ENCODE measurements at regions not wholly inside any gene's neighbourhood (a gene's known extent, or its start where the extent isn't known, plus 50 kb on each side); places are given as distances from the start of the nearest gene placed in this dataset.

- DNase-seq: no peak
Measured at GRCh38 chr7:46210467-46210866, 289.4 kb upstream of the IGFBP3 start.

GRCh38 chr7:46209611-46210388 is 288.7 kb upstream of the IGFBP3 start:
- DNase-seq: no peak

- DNase-seq: no peak
Measured at GRCh38 chr7:46208635-46209525, 287.8 kb upstream of the IGFBP3 start.

DNA sequence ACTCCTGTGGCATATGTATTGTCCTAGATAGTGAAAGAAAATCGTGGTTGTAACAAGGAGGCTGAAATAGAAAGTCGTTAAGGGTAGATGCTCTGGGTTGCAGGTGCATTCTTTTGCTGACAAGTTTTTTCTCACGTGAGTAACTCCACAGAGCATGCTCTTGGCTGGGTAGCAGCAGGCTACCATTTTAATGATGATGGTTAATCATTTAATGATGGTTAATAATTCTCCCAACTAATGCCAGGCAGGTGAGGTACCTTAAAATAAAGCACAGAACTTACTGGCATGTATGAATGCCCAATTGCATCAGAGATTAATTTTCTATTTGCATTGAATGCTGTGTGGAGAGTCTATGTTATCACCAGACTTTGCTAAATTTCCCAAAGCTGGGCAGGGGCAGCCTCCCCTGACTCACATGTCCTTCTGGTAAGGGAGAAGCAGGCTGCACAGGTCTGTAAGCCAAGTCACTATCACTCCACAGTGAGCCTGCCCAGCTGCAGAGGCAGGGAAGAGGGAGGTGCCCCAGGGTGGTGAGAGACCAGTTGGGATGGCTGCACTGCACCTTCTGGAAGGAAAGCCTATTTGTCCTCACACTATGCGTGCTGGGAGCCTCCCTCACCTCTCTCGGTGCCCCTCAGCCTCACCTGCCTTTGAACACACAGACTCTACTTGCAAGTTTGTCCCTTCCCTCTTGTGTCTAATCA is 287.0 kb upstream of the IGFBP3 start:
- no peak for DNase-seq

DNA sequence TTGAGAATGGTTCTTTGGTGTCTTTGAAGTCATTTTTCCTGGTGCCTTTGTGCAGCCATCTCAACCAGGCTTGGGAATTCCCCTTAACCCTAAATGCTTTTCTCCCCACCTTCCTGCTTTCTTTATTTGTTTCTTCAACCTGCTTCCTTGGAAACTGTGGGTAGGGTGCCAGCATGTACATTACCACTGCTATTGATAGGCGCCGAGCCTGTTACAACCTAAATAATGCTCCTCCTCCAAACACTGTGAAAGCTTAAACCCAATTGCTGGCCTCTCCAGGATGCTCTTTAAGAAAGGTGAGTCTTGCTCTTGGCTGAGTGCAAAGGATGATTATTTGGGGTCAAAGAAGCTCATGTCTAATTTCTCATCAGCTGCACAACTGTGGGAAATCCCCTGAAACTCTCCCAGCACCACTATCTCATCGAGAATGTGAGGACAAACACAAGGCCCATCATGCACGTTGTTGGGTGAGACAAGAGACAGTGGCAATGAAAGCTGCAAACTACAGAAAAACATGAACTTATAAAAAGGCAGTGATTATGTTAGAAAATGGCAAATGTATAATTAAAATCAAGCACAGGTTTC is 285.5 kb upstream of the IGFBP3 start:
- no peak for DNase-seq

- DNase-seq: no peak
Measured at GRCh38 chr7:46205478-46205877, 284.4 kb upstream of the IGFBP3 start.

DNA sequence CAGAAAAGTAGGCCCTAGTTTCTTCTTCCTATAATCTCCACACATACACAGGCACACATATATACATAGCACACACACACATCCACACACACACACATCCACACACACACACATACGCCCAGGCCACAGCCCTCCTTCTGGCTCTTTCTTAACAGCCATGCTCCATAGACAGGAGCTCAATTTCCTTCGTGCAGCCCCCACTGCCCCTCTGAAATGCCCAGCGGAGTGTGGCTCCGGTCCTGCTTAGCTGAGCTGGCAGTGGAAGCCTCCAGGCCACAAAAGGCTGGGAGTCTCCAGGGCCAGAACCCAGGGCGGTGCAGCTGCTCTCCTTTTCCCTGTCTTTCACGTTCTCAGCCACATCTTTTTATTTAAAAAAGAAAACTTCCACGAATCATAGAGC is 282.9 kb upstream of the IGFBP3 start:
- no peak for DNase-seq

- no peak for DNase-seq
Measured at GRCh38 chr7:46202379-46202778, 281.3 kb upstream of the IGFBP3 start.

- no peak for DNase-seq
Measured at GRCh38 chr7:46201961-46202360, 280.9 kb upstream of the IGFBP3 start.

DNA sequence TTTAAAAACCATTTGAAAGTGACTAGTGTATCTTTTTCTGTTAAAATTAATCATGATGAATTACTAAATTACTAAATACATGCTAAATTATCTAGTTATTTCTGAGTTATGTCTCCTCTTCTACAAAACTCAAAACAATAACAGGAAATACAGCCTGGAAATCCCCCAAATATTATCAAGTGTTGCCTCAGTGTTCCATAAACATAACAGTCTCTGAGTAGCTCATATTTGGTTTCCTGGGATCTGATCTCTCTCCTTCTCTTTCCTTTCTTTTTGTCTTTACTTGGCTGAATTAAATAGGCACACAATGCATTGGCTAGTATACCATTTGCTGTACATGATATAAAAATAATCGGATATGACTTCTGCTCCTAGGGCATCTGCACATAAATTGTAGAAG is 277.6 kb upstream of the IGFBP3 start:
- no peak for DNase-seq

GRCh38 chr7:46197785-46198540 is 276.9 kb upstream of the IGFBP3 start:
- no peak for DNase-seq

- no peak for DNase-seq
Measured at GRCh38 chr7:46195934-46196333, 274.9 kb upstream of the IGFBP3 start.

- DNase-seq: no peak
Measured at GRCh38 chr7:46192271-46192670, 271.2 kb upstream of the IGFBP3 start.

DNA sequence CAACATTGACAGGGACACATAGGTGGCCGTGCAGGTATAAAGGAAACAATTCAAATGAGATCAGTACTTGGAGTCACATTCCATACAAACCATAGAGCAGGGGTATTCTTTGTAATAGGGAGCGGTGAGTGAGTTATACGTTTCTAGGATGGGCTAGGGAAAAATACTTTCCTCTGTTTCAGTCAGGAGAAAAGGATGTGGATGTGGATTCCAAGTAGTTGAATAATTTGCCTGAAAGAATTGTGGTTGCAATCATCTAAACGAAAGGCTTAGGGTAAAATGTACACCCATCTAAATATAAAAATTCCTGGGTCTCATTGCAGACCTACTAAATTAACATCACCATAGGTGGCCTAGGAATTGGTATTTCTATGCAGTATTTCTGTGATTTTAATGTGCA is 270.7 kb upstream of the IGFBP3 start:
- no peak for DNase-seq

DNA sequence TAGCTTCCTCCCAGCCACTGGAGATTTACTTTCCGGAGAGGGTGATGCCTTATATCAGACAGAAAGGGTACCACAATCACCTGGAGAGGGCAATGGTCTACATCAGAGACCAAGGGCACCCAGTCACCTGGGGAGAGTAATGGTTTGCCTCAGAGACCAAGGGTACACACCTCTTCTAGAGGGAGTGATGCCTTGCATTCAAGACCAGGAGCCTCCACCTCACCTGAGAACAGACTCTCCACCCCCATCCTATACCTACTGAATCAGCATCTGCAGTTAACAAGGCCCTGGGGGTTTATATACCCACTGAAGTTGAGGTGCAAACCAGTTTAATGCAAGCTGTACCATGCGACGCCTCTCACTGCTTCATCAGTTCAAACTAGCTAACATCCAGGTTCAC is 270.2 kb upstream of the IGFBP3 start:
- DNase-seq: no peak

DNA sequence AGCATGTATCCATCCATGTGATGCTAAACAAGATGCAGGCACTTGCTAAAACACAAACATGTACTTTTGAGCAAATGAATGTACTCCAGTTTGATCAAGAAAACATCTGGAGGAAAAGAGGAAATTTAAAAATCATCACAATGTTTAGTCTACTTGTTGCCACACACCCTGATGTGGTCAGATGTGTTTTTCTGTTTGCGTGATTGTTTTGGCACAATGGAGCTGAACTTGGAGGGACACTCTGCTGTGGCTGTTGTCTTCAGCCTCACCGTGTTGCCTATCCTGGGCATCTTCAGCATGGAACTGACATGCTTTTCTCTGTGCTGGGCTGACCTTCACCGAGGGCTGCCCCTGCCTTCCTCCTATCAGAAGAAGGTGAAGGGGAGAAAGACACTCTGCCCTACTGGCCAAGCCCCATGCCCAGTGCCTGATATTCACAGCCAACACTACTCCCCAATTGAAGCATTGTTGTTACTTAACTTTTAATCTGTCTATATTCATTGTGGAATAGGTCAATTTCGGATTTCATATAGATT is 268.3 kb upstream of the IGFBP3 start:
- DNase-seq: no peak

DNA sequence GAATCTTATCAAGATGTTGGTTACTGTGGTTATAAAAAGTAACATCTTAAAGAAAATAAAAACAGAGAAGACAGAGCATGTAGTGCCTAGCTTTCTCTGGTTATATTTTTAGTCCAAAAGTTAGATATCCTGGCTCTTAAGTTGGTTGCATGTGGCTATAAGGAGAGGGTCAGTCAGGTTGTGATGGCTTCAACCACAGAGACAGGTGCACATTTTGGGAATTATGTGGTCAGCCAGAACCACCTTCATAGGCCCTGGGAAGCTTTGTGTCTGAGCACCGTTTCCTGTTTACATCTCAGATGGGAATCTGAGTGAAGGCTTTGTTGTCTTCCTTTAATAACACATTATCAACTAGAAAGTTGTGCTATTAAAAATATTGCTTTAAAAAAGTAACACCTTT is 265.1 kb upstream of the IGFBP3 start:
- no peak for DNase-seq

DNA sequence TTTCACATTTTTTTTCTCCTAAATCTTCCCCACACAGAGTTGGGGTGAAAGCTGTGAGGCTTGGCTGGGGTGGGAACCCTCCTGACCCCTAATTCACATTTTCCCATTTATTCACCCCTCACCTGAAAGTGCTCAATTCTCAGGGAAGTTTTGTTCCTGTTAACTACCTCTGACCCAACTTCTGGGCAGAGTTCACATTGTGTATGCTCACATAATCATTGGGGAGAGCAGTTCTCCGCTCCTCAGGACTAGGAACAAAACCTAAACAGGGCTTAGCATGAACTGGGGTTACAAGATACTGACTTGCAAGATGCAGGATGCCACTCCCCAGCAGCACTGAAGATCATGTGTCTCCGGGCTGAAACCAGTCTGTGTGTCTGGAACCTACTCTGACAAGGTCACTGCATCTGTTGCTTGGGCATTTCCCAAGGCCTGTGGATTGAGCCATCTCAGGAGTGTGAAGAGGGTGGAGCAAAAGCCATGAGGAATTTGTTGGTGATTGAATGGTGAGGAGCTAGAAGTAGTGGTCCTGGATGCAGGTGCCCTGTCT is 258.1 kb upstream of the IGFBP3 start:
- DNase-seq: no peak

- no peak for DNase-seq
Measured at GRCh38 chr7:46178661-46179060, 257.6 kb upstream of the IGFBP3 start.

GRCh38 chr7:46177821-46178220 is 256.7 kb upstream of the IGFBP3 start:
- no peak for DNase-seq

DNA sequence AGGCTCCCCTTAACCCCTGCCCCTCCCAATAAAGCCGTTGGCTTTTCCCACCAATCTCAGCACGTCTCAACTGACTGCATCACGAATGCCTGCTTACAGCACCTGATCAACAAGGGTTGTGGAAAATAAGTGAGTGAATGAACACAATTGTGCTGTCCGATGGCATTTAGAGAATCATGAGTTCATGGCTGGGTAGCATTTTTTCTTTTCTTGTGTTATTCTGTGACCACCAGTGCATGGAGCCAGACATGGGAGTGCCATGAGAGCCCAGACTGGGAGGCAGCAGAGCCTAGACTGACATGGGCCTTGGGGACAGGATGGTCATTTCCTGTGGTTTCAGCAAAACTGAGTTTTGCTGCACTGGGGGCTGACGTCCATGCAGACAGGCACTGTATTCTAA is 254.1 kb upstream of the IGFBP3 start:
- no peak for DNase-seq

- no peak for DNase-seq
Measured at GRCh38 chr7:46174196-46174580, 253.1 kb upstream of the IGFBP3 start.
